ENCODE measurements at regions not wholly inside any gene's neighbourhood (a gene's known extent, or its start where the extent isn't known, plus 50 kb on each side); places are given as distances from the start of the nearest gene placed in this dataset.

- no peak for TF ChIP-seq CTCF (IDR thresholded peaks at IDR 0.05)
- TF ChIP-seq POLR2AphosphoS5 (IDR thresholded peaks at IDR 0.05; ENCODE audit: low read depth, low read length), result no peak
- TF ChIP-seq SIN3A (IDR thresholded peaks at IDR 0.05; ENCODE audit: borderline replicate concordance, insufficient read depth, low read depth, low read length), result no peak
- TF ChIP-seq REST (IDR thresholded peaks at IDR 0.05; ENCODE audit: insufficient read depth in 1 of 2, low read depth in 2 of 2, low read length in 1 of 2), result no peak
- TF ChIP-seq TCF7L2 (IDR thresholded peaks at IDR 0.05; ENCODE audit: low read depth, low read length), result no peak
Measured at GRCh38 chr4:19327364-19327763, 924.3 kb upstream of the SLIT2 start.

Measured in Panc1 (cell line).